ENCODE measurements at regions not wholly inside any gene's neighbourhood (a gene's known extent, or its start where the extent isn't known, plus 50 kb on each side); places are given as distances from the start of the nearest gene placed in this dataset.
A peak's percentile ranks its signal among the peaks of the same experiment; 100 is the strongest.
"Not testable (repeated sequence)": the region's sequence is repeated elsewhere in the genome, so short reads cannot be mapped to it uniquely, and the experiment has no call there.

GRCh38 chr5:44756097-44756496 lies 52.6 kb upstream of the MRPS30 start:
- not testable (repeated sequence) for H3K9me3 ChIP-seq (replicated peaks; ENCODE audit: control insufficient read depth, low read depth, low read length); H3K4me1 ChIP-seq (ENCODE audit: control insufficient read depth, insufficient read depth, low read length); DNase-seq; H3K27ac ChIP-seq (ENCODE audit: low read length); H3K36me3 ChIP-seq (ENCODE audit: control insufficient read depth, insufficient read depth, low read length); H3K27me3 ChIP-seq (ENCODE audit: control insufficient read depth, insufficient read depth, low read length); H3K4me3 ChIP-seq (ENCODE audit: low read length)
- 95% methylated on average over 7 of the region's 11 CpGs for WGBS (ENCODE audit: insufficient coverage)

GRCh38 chr5:44747396-44747795 lies 61.4 kb upstream of the MRPS30 start:
- no CpG with 5 or more reads among the region's 1 CpG for WGBS (ENCODE audit: insufficient coverage)
- no peak overlapping the region for H3K4me3 ChIP-seq (ENCODE audit: low read length)
- H3K27me3 ChIP-seq (ENCODE audit: control insufficient read depth, insufficient read depth, low read length), result no peaks in the 10 kb centered on the region
- no peak overlapping the region for H3K27ac ChIP-seq (ENCODE audit: low read length)
- H3K4me1 ChIP-seq (ENCODE audit: control insufficient read depth, insufficient read depth, low read length), result no peaks in the 10 kb centered on the region
- no peaks in the 10 kb centered on the region for H3K36me3 ChIP-seq (ENCODE audit: control insufficient read depth, insufficient read depth, low read length)
- no peaks in the 10 kb centered on the region for H3K9me3 ChIP-seq (replicated peaks; ENCODE audit: control insufficient read depth, low read depth, low read length)
- DNase-seq, result no peak

GRCh38 chr5:44740660-44741059 lies 68.1 kb upstream of the MRPS30 start:
- Histone ChIP-seq H3K4me3 (ENCODE audit: low read length) (no peak overlapping the region), H3K27me3 (ENCODE audit: control insufficient read depth, insufficient read depth, low read length) (no peaks in the 10 kb centered on the region), H3K27ac (ENCODE audit: low read length) (no peak overlapping the region), H3K9me3 (replicated peaks; ENCODE audit: control insufficient read depth, low read depth, low read length) (no peaks in the 10 kb centered on the region), H3K4me1 (ENCODE audit: control insufficient read depth, insufficient read depth, low read length) (no peaks in the 10 kb centered on the region), H3K36me3 (ENCODE audit: control insufficient read depth, insufficient read depth, low read length) (no peaks in the 10 kb centered on the region)
- DNase-seq, result no peak

- no peaks in the 10 kb centered on the region for H3K27me3 ChIP-seq (ENCODE audit: control insufficient read depth, insufficient read depth, low read length)
- H3K27ac ChIP-seq (ENCODE audit: low read length), result no peak overlapping the region
- no peak overlapping the region for H3K4me3 ChIP-seq (ENCODE audit: low read length)
- no peaks in the 10 kb centered on the region for H3K36me3 ChIP-seq (ENCODE audit: control insufficient read depth, insufficient read depth, low read length)
- DNase-seq, result no peak
- WGBS (ENCODE audit: insufficient coverage), result no CpG with 5 or more reads among the region's 1 CpG
- H3K9me3 ChIP-seq (replicated peaks; ENCODE audit: control insufficient read depth, low read depth, low read length), result peaks cover 2% of the 10 kb centered on the region
- no peaks in the 10 kb centered on the region for H3K4me1 ChIP-seq (ENCODE audit: control insufficient read depth, insufficient read depth, low read length)
These were observed 79.2 kb upstream of the MRPS30 start for GRCh38 chr5:44729536-44729935.

- no CpG with 5 or more reads among the region's 1 CpG for WGBS (ENCODE audit: insufficient coverage)
These were observed 81.6 kb upstream of the MRPS30 start for GRCh38 chr5:44727100-44727499.

GRCh38 chr5:44719856-44720255 lies 88.9 kb upstream of the MRPS30 start:
- no peaks in the 10 kb centered on the region for H3K9me3 ChIP-seq (replicated peaks; ENCODE audit: control insufficient read depth, low read depth, low read length)
- no peaks in the 10 kb centered on the region for H3K27me3 ChIP-seq (ENCODE audit: control insufficient read depth, insufficient read depth, low read length)
- peak; percentile 1 for DNase-seq
- H3K36me3 ChIP-seq (ENCODE audit: control insufficient read depth, insufficient read depth, low read length), result no peaks in the 10 kb centered on the region
- H3K27ac ChIP-seq (ENCODE audit: low read length), result no peak overlapping the region
- 20% methylated on average over 1 of the region's 2 CpGs for WGBS (ENCODE audit: insufficient coverage)
- H3K4me1 ChIP-seq (ENCODE audit: control insufficient read depth, insufficient read depth, low read length), result no peaks in the 10 kb centered on the region
- no peak overlapping the region for H3K4me3 ChIP-seq (ENCODE audit: low read length)

More at GRCh38 chr5:44727100-44727499, 81.6 kb upstream of the MRPS30 start:
- no peaks in the 10 kb centered on the region for H3K36me3 ChIP-seq (ENCODE audit: control insufficient read depth, insufficient read depth, low read length)
- H3K4me3 ChIP-seq (ENCODE audit: low read length), result no peak overlapping the region
- H3K9me3 ChIP-seq (replicated peaks; ENCODE audit: control insufficient read depth, low read depth, low read length), result peaks cover 2% of the 10 kb centered on the region
- no peak overlapping the region for H3K27ac ChIP-seq (ENCODE audit: low read length)
- no peaks in the 10 kb centered on the region for H3K4me1 ChIP-seq (ENCODE audit: control insufficient read depth, insufficient read depth, low read length)
- DNase-seq, result no peak
- no peaks in the 10 kb centered on the region for H3K27me3 ChIP-seq (ENCODE audit: control insufficient read depth, insufficient read depth, low read length)

- H3K36me3 ChIP-seq (ENCODE audit: control insufficient read depth, insufficient read depth, low read length), result no peaks in the 10 kb centered on the region
- WGBS (ENCODE audit: insufficient coverage), result 75% methylated on average over 1 of the region's 3 CpGs
- H3K27me3 ChIP-seq (ENCODE audit: control insufficient read depth, insufficient read depth, low read length), result no peaks in the 10 kb centered on the region
- DNase-seq, result peak; percentile 18
- no peaks in the 10 kb centered on the region for H3K4me1 ChIP-seq (ENCODE audit: control insufficient read depth, insufficient read depth, low read length)
- H3K27ac ChIP-seq (ENCODE audit: low read length), result no peak overlapping the region
- H3K4me3 ChIP-seq (ENCODE audit: low read length), result no peak overlapping the region
- H3K9me3 ChIP-seq (replicated peaks; ENCODE audit: control insufficient read depth, low read depth, low read length), result no peaks in the 10 kb centered on the region
These were observed 93.7 kb upstream of the MRPS30 start for GRCh38 chr5:44714871-44715561.

GRCh38 chr5:44713446-44713845 lies 95.3 kb upstream of the MRPS30 start:
- DNase-seq, result no peak
- no CpG with 5 or more reads among the region's 3 CpGs for WGBS (ENCODE audit: insufficient coverage)
- H3K4me3 ChIP-seq (ENCODE audit: low read length), result no peak overlapping the region

GRCh38 chr5:44711901-44712300 lies 96.8 kb upstream of the MRPS30 start:
- Histone ChIP-seq H3K27me3 (ENCODE audit: control insufficient read depth, insufficient read depth, low read length) (no peaks in the 10 kb centered on the region), H3K4me3 (ENCODE audit: low read length) (no peak overlapping the region), H3K9me3 (replicated peaks; ENCODE audit: control insufficient read depth, low read depth, low read length) (no peaks in the 10 kb centered on the region), H3K36me3 (ENCODE audit: control insufficient read depth, insufficient read depth, low read length) (no peaks in the 10 kb centered on the region), H3K4me1 (ENCODE audit: control insufficient read depth, insufficient read depth, low read length) (no peaks in the 10 kb centered on the region), H3K27ac (ENCODE audit: low read length) (no peak overlapping the region)
- no peak for DNase-seq
- no CpG with 5 or more reads among the region's 1 CpG for WGBS (ENCODE audit: insufficient coverage)

More at GRCh38 chr5:44713446-44713845, 95.3 kb upstream of the MRPS30 start:
- H3K27ac ChIP-seq (ENCODE audit: low read length), result no peak overlapping the region
- H3K9me3 ChIP-seq (replicated peaks; ENCODE audit: control insufficient read depth, low read depth, low read length), result no peaks in the 10 kb centered on the region
- no peaks in the 10 kb centered on the region for H3K27me3 ChIP-seq (ENCODE audit: control insufficient read depth, insufficient read depth, low read length)
- H3K4me1 ChIP-seq (ENCODE audit: control insufficient read depth, insufficient read depth, low read length), result no peaks in the 10 kb centered on the region
- H3K36me3 ChIP-seq (ENCODE audit: control insufficient read depth, insufficient read depth, low read length), result no peaks in the 10 kb centered on the region

- no peak overlapping the region for H3K27ac ChIP-seq (ENCODE audit: low read length)
- no peak for DNase-seq
- H3K27me3 ChIP-seq (ENCODE audit: control insufficient read depth, insufficient read depth, low read length), result no peaks in the 10 kb centered on the region
- H3K9me3 ChIP-seq (replicated peaks; ENCODE audit: control insufficient read depth, low read depth, low read length), result no peaks in the 10 kb centered on the region
- no peaks in the 10 kb centered on the region for H3K4me1 ChIP-seq (ENCODE audit: control insufficient read depth, insufficient read depth, low read length)
- H3K36me3 ChIP-seq (ENCODE audit: control insufficient read depth, insufficient read depth, low read length), result no peaks in the 10 kb centered on the region
- WGBS (ENCODE audit: insufficient coverage), result 73% methylated on average over 5 of the region's 5 CpGs
- H3K4me3 ChIP-seq (ENCODE audit: low read length), result no peak overlapping the region
These were observed 100.1 kb upstream of the MRPS30 start for GRCh38 chr5:44708602-44709001.

GRCh38 chr5:44707721-44708120 lies 101.0 kb upstream of the MRPS30 start:
- H3K27ac ChIP-seq (ENCODE audit: low read length), result no peak overlapping the region

More at GRCh38 chr5:44707721-44708120, 101.0 kb upstream of the MRPS30 start:
- H3K9me3 ChIP-seq (replicated peaks; ENCODE audit: control insufficient read depth, low read depth, low read length), result no peaks in the 10 kb centered on the region
- no peak for DNase-seq
- 100% methylated on average over 1 of the region's 5 CpGs for WGBS (ENCODE audit: insufficient coverage)
- no peaks in the 10 kb centered on the region for H3K27me3 ChIP-seq (ENCODE audit: control insufficient read depth, insufficient read depth, low read length)
- H3K36me3 ChIP-seq (ENCODE audit: control insufficient read depth, insufficient read depth, low read length), result no peaks in the 10 kb centered on the region
- H3K4me3 ChIP-seq (ENCODE audit: low read length), result no peak overlapping the region
- no peaks in the 10 kb centered on the region for H3K4me1 ChIP-seq (ENCODE audit: control insufficient read depth, insufficient read depth, low read length)
